ENCODE measurements at regions not wholly inside any gene's neighbourhood (a gene's known extent, or its start where the extent isn't known, plus 50 kb on each side); places are given as distances from the start of the nearest gene placed in this dataset.

DNA sequence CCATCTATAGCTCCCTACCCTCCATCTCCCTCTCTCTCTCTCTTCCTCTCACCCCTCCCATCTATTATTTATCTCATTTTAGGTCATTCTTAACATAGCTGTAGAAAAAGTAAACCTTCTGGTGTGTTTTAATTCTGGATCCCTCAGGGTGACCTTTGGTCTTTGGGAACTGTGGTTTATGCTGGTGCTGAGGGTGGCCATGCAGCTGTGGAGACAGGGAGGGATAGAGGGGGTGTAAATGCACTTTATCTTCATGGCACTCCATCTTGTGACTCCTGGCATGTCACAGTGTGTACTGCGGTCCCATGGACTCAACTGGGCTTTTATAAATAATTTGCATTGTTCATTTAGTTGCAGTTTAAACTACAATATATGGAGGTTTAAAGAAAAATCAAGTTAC, 50.2 kb upstream of the RUNX1 start:
- no peak for DNase-seq (ENCODE audit: low read depth in 4 of 4, low spot score in 3 of 4)

Measured in left renal pelvis (tissue), 4 donors.